CD4-positive, alpha-beta T cell (primary cell): ENCODE measurements at regions not wholly inside any gene's neighbourhood (a gene's known extent, or its start where the extent isn't known, plus 50 kb on each side); places are given as distances from the start of the nearest gene placed in this dataset.

Experiments used
- ATAC-seq: fragments of 200-7000 bp; cut with Tn5 transposase; one replicate; pipeline ENCODE4 v1.10.0; 2022; ENCODE audit warnings: mild to moderate bottlenecking; ENCODE audit not compliant: poor library complexity
- CTCF ChIA-PET: fragments of 350-600 bp; sonication (Branson Sonifier 250); formaldehyde crosslinking; loops from one replicate; lab custom pipeline; 2021; ENCODE audit warnings: antibody characterized with exemption, inconsistent platforms; lab: Charles Lee
- POLR2A ChIA-PET: fragments of 350-600 bp; sonication (Branson Sonifier 250); formaldehyde crosslinking; loops from one replicate; lab custom pipeline; 2021; ENCODE audit warnings: antibody characterized with exemption, inconsistent platforms; lab: Charles Lee
- DNase-seq, 14 experiments: peaks; one replicate each; pipeline ENCODE4 v3.0.0-alpha.2; 2013 to 2020; ENCODE audit warnings: mixed read lengths in 2 of 14
- H3K27ac ChIP-seq, 2 donors: one replicate each; pipeline versions ENCODE4 v1.5.1 to v1.7.0; 2013; ENCODE audit warnings: low read length in 2 of 2, low read depth in 1 of 2, mild to moderate bottlenecking in 1 of 2
- H3K27me3 ChIP-seq, 2 experiments: 1 replicate in 1 of 2; 2 replicates in 1 of 2; pipeline versions ENCODE4 v1.6.1 to v1.7.0; 2013; ENCODE audit warnings: low read length in 2 of 2, control low read depth in 1 of 2, mild to moderate bottlenecking in 1 of 2, moderate library complexity in 1 of 2; ENCODE audit not compliant: insufficient read depth in 2 of 2, control insufficient read depth in 1 of 2
- H3K36me3 ChIP-seq: one replicate; pipeline ENCODE4 v1.6.1; 2013; ENCODE audit warnings: low read length, control low read depth; ENCODE audit not compliant: insufficient read depth
- H3K4me1 ChIP-seq: one replicate; pipeline ENCODE4 v1.6.1; 2013; ENCODE audit warnings: low read length, control low read depth; ENCODE audit not compliant: insufficient read depth
- H3K4me3 ChIP-seq: one replicate; pipeline ENCODE4 v1.5.1; 2013; ENCODE audit warnings: mild to moderate bottlenecking, low read length, moderate library complexity
- H3K9me3 ChIP-seq, 2 experiments: 1 replicate in 1 of 2; 2 replicates in 1 of 2; pipeline versions ENCODE4 v1.6.1 to v1.7.0; 2013; ENCODE audit warnings: low read length in 2 of 2, mild to moderate bottlenecking in 2 of 2, control low read depth in 1 of 2, moderate library complexity in 1 of 2; ENCODE audit not compliant: control insufficient read depth in 1 of 2, insufficient read depth in 1 of 2
- H3K27ac Mint-ChIP-seq: one replicate; pipeline ENCODE4 v1.8.0; 2020; ENCODE audit warnings: mixed read lengths
- H3K27me3 Mint-ChIP-seq: one replicate; pipeline ENCODE4 v1.8.0; 2021; ENCODE audit warnings: mixed read lengths
- H3K36me3 Mint-ChIP-seq: one replicate; pipeline ENCODE4 v1.8.0; 2021; ENCODE audit warnings: low read depth, mixed read lengths
- H3K4me1 Mint-ChIP-seq: one replicate; pipeline ENCODE4 v1.8.0; 2021; ENCODE audit warnings: low read depth, mixed read lengths
- H3K4me3 Mint-ChIP-seq: one replicate; pipeline ENCODE4 v1.8.0; 2020; ENCODE audit warnings: mild to moderate bottlenecking, mixed read lengths
- H3K9me3 Mint-ChIP-seq: one replicate; pipeline ENCODE4 v1.8.0; 2020; ENCODE audit warnings: mixed read lengths
- intact Hi-C, 2 experiments: fragments of 100-400 bp; cut with DNase I in 1 of 2; cut with micrococcal nuclease in 1 of 2; formaldehyde crosslinking; loops; one replicate each; pipeline versions ENCODE4 v1.15.1 to v1.9.0; 2023 to 2025; cut with DNase I, micrococcal nuclease
- TF ChIP-seq, protein P1 (sequence below): fragments of 200-600 bp; IDR thresholded peaks from one replicate; pipeline ENCODE4 v1.8.0; 2022; ENCODE audit warnings: antibody characterized with exemption, mild to moderate bottlenecking

DNA sequence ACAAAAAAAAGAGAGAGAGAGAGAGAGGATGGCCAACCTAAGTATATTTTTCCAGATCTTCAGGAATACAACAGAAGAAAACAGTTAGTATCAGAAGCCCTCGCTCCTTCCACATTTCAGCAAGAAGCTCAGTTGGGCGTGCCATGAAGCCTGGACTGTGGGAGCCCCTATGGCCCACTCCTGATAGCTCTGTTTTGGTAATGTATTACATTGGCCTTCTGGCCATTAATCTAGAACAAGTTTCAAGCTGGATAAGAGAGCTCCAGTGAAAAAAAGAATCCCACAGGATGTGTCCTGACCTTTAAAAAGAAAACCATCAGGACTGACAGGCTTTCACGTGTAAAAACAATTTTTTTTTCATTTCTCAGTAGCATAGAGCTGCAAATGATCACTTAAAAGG lies 197.9 kb downstream of the ICOS start:
- H3K27me3 ChIP-seq: no peaks in the 10 kb centered on the region
- Mint-ChIP-seq H3K27ac (no peak overlapping the region), H3K4me3 (no peak overlapping the region), H3K27me3 (no peaks in the 10 kb centered on the region), H3K4me1 (no peaks in the 10 kb centered on the region), H3K36me3 (no peaks in the 10 kb centered on the region), H3K9me3 (no peaks in the 10 kb centered on the region)
- DNase-seq (no peak), ATAC-seq (no peak)
- H3K9me3 ChIP-seq: no peaks in the 10 kb centered on the region
- TF ChIP-seq, protein P1, sequence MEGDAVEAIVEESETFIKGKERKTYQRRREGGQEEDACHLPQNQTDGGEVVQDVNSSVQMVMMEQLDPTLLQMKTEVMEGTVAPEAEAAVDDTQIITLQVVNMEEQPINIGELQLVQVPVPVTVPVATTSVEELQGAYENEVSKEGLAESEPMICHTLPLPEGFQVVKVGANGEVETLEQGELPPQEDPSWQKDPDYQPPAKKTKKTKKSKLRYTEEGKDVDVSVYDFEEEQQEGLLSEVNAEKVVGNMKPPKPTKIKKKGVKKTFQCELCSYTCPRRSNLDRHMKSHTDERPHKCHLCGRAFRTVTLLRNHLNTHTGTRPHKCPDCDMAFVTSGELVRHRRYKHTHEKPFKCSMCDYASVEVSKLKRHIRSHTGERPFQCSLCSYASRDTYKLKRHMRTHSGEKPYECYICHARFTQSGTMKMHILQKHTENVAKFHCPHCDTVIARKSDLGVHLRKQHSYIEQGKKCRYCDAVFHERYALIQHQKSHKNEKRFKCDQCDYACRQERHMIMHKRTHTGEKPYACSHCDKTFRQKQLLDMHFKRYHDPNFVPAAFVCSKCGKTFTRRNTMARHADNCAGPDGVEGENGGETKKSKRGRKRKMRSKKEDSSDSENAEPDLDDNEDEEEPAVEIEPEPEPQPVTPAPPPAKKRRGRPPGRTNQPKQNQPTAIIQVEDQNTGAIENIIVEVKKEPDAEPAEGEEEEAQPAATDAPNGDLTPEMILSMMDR: no peak
- no peak overlapping the region for H3K27ac ChIP-seq
- intact Hi-C loops: no loop called here
- H3K4me1 ChIP-seq: no peaks in the 10 kb centered on the region
- ChIA-PET POLR2A (no interaction called here), CTCF (interaction anchor here (0.9 to 1.4 kb wide), 2 partner anchors 10 to 38 kb away, joined by 3 to 7 read pairs; no protein-coding TSS in a partner anchor)
- H3K4me3 ChIP-seq: no peak overlapping the region
- H3K36me3 ChIP-seq: no peaks in the 10 kb centered on the region

DNA sequence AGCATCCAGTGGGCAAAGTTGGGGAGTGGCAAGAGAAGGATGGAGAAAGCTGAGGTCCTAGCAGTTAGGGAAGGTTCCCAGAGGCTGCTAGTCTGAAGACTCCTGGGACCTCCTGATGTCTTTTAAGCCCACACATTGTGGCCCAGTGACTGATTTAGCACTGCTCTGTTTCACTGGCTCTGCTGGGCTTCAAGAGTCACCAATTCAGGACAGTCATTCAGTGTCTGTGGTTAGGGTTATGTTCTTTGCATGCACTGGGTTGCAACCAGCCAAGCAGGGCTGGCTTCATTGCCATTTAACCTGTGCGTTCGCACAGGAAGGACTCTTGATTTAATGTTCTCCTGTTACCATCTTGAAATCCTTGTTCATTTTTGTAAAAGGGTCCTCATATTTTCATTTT lies 199.2 kb downstream of the ICOS start:
- no peaks in the 10 kb centered on the region for H3K4me1 ChIP-seq
- intact Hi-C loops: no loop called here
- ATAC-seq (no peak), DNase-seq (no peak)
- Mint-ChIP-seq H3K4me1 (no peaks in the 10 kb centered on the region), H3K4me3 (no peak overlapping the region), H3K27me3 (no peaks in the 10 kb centered on the region), H3K9me3 (no peaks in the 10 kb centered on the region), H3K27ac (no peak overlapping the region), H3K36me3 (no peaks in the 10 kb centered on the region)
- POLR2A ChIA-PET: no interaction called here
- no peaks in the 10 kb centered on the region for H3K27me3 ChIP-seq
- H3K4me3 ChIP-seq: no peak overlapping the region
- TF ChIP-seq, protein P1: no peak
- no peaks in the 10 kb centered on the region for H3K9me3 ChIP-seq
- CTCF ChIA-PET: no interaction called here
- no peak overlapping the region for H3K27ac ChIP-seq
- H3K36me3 ChIP-seq: no peaks in the 10 kb centered on the region

DNA sequence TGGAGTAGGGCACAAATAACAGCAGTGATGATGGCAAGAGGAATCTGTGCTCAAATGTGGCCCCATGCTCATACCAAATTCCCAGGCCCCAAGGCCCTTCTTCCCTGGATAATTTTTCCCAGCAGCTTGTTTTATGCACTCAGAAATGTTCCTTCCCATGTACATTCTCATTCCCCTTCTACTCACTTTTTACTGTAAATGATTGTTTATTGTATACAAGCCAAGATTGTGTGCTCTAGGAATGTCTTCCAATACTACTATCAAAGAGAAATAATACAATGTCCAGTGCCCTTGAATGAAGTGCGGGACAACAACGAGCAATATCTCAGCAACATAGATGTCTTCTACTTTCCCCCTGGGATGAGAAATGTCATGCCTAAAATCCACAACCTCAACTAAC lies 201.6 kb downstream of the ICOS start:
- H3K27ac ChIP-seq: no peak overlapping the region
- no peaks in the 10 kb centered on the region for H3K9me3 ChIP-seq
- Mint-ChIP-seq H3K27me3 (no peaks in the 10 kb centered on the region), H3K4me3 (no peak overlapping the region), H3K4me1 (no peaks in the 10 kb centered on the region), H3K36me3 (no peaks in the 10 kb centered on the region), H3K9me3 (no peaks in the 10 kb centered on the region), H3K27ac (no peak overlapping the region)
- H3K36me3 ChIP-seq: no peaks in the 10 kb centered on the region
- ChIA-PET POLR2A (no interaction called here), CTCF (interaction anchor here (1.6 kb wide), 1 partner anchor 38 kb away, joined by 3 read pairs; no protein-coding TSS in a partner anchor)
- DNase-seq (no peak), ATAC-seq (no peak)
- intact Hi-C loops: no loop called here
- H3K4me3 ChIP-seq: no peak overlapping the region
- TF ChIP-seq, protein P1: no peak
- H3K27me3 ChIP-seq: no peaks in the 10 kb centered on the region
- no peaks in the 10 kb centered on the region for H3K4me1 ChIP-seq
